ENCODE measurements at regions not wholly inside any gene's neighbourhood (a gene's known extent, or its start where the extent isn't known, plus 50 kb on each side); places are given as distances from the start of the nearest gene placed in this dataset.

GRCh38 chr9:126150411-126151030 is 176.1 kb upstream of the MVB12B start:
- no peak for TF ChIP-seq POLR2A (IDR thresholded peaks at IDR 0.05; ENCODE audit: low read length)
- no peak for TF ChIP-seq GATA1 (IDR thresholded peaks at IDR 0.05; ENCODE audit: low read depth, low read length)

All from erythroblast (primary cell).